ENCODE measurements at regions not wholly inside any gene's neighbourhood (a gene's known extent, or its start where the extent isn't known, plus 50 kb on each side); places are given as distances from the start of the nearest gene placed in this dataset.

DNA sequence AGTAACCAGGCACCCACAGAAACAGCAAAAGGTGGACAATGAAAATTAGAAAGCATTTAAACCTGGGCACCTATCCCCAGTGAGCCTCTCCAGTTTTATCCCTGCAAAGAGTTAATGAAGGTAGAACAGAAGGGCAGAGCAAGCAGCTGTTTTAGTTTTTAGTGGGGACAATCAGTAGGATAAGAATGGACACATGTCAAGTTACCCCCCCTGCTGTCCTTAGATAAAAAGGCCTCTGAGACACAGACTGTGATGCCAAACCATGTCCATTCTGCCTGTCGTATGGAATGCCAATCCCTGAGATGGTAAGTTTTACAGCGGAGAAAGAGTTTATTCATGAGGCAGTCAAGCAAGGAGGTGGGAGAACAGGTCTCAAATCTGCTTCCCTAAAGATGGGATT is 162.6 kb upstream of the AGR3 start:
- Histone ChIP-seq H3K9me2 (ENCODE audit: insufficient read depth, low read length) (no peaks in the 10 kb centered on the region), H2AFZ (ENCODE audit: low read depth, low read length) (no peak overlapping the region), H3K9me3 (ENCODE audit: low read length) (no peaks in the 10 kb centered on the region), H3K27ac (ENCODE audit: low read length) (no peak overlapping the region), H4K20me1 (ENCODE audit: insufficient read depth) (no peaks in the 10 kb centered on the region), H3K27me3 (ENCODE audit: insufficient read depth, low read depth, low read length) (no peaks in the 10 kb centered on the region), H3K9ac (ENCODE audit: low read length) (no peak overlapping the region), H3F3A (ENCODE audit: insufficient read depth, low read length, poor library complexity, severe bottlenecking) (no peaks in the 10 kb centered on the region), H3K4me3 (ENCODE audit: low read length) (no peak overlapping the region), H3K4me2 (ENCODE audit: low read length) (no peak overlapping the region), H3K36me3 (ENCODE audit: insufficient read depth, low read length) (no peaks in the 10 kb centered on the region), H3K79me2 (replicated peaks; ENCODE audit: insufficient read depth, low read length) (no peaks in the 10 kb centered on the region)
- TF ChIP-seq, protein P1, sequence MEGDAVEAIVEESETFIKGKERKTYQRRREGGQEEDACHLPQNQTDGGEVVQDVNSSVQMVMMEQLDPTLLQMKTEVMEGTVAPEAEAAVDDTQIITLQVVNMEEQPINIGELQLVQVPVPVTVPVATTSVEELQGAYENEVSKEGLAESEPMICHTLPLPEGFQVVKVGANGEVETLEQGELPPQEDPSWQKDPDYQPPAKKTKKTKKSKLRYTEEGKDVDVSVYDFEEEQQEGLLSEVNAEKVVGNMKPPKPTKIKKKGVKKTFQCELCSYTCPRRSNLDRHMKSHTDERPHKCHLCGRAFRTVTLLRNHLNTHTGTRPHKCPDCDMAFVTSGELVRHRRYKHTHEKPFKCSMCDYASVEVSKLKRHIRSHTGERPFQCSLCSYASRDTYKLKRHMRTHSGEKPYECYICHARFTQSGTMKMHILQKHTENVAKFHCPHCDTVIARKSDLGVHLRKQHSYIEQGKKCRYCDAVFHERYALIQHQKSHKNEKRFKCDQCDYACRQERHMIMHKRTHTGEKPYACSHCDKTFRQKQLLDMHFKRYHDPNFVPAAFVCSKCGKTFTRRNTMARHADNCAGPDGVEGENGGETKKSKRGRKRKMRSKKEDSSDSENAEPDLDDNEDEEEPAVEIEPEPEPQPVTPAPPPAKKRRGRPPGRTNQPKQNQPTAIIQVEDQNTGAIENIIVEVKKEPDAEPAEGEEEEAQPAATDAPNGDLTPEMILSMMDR (IDR thresholded peaks at IDR 0.05; ENCODE audit: poor library complexity, severe bottlenecking): no peak
- no peak for TF ChIP-seq REST (IDR thresholded peaks at IDR 0.05; ENCODE audit: borderline replicate concordance)
- TF ChIP-seq RAD21 (conservative IDR thresholded peaks at IDR 0.05): no peak
- no peak for TF ChIP-seq POLR2AphosphoS5 (IDR thresholded peaks at IDR 0.05)
- TF ChIP-seq EZH2 (IDR thresholded peaks at IDR 0.05; ENCODE audit: borderline replicate concordance, insufficient read depth, low read length, poor library complexity, severe bottlenecking): no peak
- no peak for TF ChIP-seq MXI1 (conservative IDR thresholded peaks at IDR 0.05; ENCODE audit: poor library complexity, severe bottlenecking)
- no peak for TF ChIP-seq EP300 (conservative IDR thresholded peaks at IDR 0.05; ENCODE audit: poor library complexity, severe bottlenecking)
- no peak for TF ChIP-seq SMC3 (conservative IDR thresholded peaks at IDR 0.05; ENCODE audit: poor library complexity)
- no peak for TF ChIP-seq TAF1 (IDR thresholded peaks at IDR 0.05; ENCODE audit: low read depth)

DNA sequence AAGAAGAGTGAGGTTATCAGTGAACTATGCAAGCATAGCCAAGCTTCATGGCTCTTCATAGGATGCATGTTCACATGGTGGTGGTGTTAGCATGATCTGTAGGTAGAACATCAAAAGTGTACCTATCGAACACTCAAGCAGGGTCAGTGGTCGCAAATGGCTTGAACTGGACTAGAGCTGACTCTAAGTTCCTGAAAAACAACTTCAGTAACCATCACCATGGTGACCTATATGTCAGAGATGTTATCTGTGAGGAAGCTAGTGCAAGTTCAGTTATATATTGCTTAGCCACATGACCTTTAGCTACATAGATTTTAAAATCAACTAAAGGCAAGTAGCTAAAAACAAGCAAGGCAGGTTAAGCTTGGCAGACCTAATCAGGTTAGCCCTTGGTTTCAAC is 163.1 kb upstream of the AGR3 start:
- H3K9me3 ChIP-seq (ENCODE audit: low read length): no peaks in the 10 kb centered on the region
- no peak overlapping the region for H2AFZ ChIP-seq (ENCODE audit: low read depth, low read length)
- no peaks in the 10 kb centered on the region for H3K79me2 ChIP-seq (replicated peaks; ENCODE audit: insufficient read depth, low read length)
- H3K4me3 ChIP-seq (ENCODE audit: low read length): no peak overlapping the region
- TF ChIP-seq, protein P1 (IDR thresholded peaks at IDR 0.05; ENCODE audit: poor library complexity, severe bottlenecking): no peak
- TF ChIP-seq MXI1 (conservative IDR thresholded peaks at IDR 0.05; ENCODE audit: poor library complexity, severe bottlenecking) (no peak), SMC3 (conservative IDR thresholded peaks at IDR 0.05; ENCODE audit: poor library complexity) (no peak), POLR2AphosphoS5 (IDR thresholded peaks at IDR 0.05) (no peak), RAD21 (conservative IDR thresholded peaks at IDR 0.05) (no peak), TAF1 (IDR thresholded peaks at IDR 0.05; ENCODE audit: low read depth) (no peak), EZH2 (IDR thresholded peaks at IDR 0.05; ENCODE audit: borderline replicate concordance, insufficient read depth, low read length, poor library complexity, severe bottlenecking) (no peak), EP300 (conservative IDR thresholded peaks at IDR 0.05; ENCODE audit: poor library complexity, severe bottlenecking) (no peak), REST (IDR thresholded peaks at IDR 0.05; ENCODE audit: borderline replicate concordance) (no peak)
- H3K27ac ChIP-seq (ENCODE audit: low read length): no peak overlapping the region
- H3K36me3 ChIP-seq (ENCODE audit: insufficient read depth, low read length): no peaks in the 10 kb centered on the region
- no peaks in the 10 kb centered on the region for H3K9me2 ChIP-seq (ENCODE audit: insufficient read depth, low read length)
- H3F3A ChIP-seq (ENCODE audit: insufficient read depth, low read length, poor library complexity, severe bottlenecking): no peaks in the 10 kb centered on the region
- H3K9ac ChIP-seq (ENCODE audit: low read length): no peak overlapping the region
- H4K20me1 ChIP-seq (ENCODE audit: insufficient read depth): no peaks in the 10 kb centered on the region
- no peaks in the 10 kb centered on the region for H3K27me3 ChIP-seq (ENCODE audit: insufficient read depth, low read depth, low read length)
- no peak overlapping the region for H3K4me2 ChIP-seq (ENCODE audit: low read length)

Measured in neural cell (in vitro differentiated cells).